ENCODE measurements at regions not wholly inside any gene's neighbourhood (a gene's known extent, or its start where the extent isn't known, plus 50 kb on each side); places are given as distances from the start of the nearest gene placed in this dataset.
"Not testable (repeated sequence)": the region's sequence is repeated elsewhere in the genome, so short reads cannot be mapped to it uniquely, and the experiment has no call there.

- DNase-seq (ENCODE audit: low read depth in 2 of 2) = not testable (repeated sequence)
Measured at GRCh38 chr16:58992755-58993154, 258.6 kb upstream of the GOT2 start.

GRCh38 chr16:58983181-58983965 lies 249.3 kb upstream of the GOT2 start:
- DNase-seq (ENCODE audit: low read depth in 2 of 2) = not testable (repeated sequence)

- DNase-seq (ENCODE audit: low read depth in 2 of 2) = no peak
Measured at GRCh38 chr16:58970775-58971174, 236.7 kb upstream of the GOT2 start.

GRCh38 chr16:58963479-58963878 lies 229.4 kb upstream of the GOT2 start:
- DNase-seq (ENCODE audit: low read depth in 2 of 2) = no peak

DNA sequence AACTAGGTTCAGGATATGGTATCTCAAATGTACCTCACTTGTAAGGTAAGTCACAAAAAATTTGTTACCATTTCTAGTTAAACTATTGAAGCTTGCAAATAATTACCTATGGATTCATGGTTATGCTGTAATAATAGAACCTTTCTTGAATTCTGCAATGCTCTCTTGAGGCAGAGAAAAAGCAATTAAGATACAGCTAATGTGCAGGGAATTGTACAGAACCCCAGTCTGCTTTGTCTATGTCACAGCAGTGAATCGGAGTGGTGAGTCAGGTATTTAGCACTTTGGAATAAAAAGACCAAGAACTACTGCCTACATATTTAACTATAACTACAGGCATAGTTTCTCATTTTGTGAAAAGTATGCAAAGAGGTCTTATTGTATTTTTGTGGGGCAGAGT lies 228.7 kb upstream of the GOT2 start:
- DNase-seq (ENCODE audit: low read depth in 2 of 2) = no peak

DNA sequence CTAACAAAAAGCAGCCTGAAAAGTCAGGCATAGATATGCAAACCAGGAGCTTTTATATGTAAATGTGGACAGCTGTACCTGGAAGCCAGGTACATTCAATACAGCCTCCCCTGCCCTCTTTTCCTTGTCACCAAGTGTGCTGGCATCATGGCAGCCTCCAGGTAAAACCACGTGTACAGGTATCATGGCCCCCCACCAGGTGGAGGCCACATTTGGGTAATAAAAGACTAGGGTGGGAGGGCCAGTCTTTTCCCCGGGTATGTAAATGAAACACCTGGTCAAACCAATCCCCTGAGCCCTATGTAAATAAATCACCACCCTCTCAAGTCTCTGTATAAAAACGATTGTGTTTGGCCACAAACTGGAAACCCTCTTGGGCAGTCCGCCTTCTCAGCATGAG lies 226.4 kb upstream of the GOT2 start:
- no peak for DNase-seq (ENCODE audit: low read depth in 2 of 2)

DNA sequence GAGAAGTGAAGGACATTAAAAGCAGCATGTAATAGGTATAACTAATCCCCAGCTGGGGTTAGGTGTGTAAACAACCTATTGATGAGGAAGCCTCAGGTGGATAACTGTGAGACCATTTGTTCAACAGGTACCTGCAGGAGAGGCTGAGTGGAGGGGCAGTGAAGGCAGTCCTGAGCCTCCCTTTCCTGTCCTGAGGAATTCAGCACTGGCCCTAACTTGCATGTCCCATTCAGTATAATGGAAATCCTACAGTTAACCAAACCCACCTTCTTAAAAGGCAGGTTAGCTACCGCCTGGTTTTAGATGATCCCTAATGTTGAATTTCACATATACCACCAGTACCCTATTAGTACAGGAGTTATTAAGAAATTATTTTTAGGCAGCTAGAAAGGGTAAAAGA lies 225.9 kb upstream of the GOT2 start:
- no peak for DNase-seq (ENCODE audit: low read depth in 2 of 2)

GRCh38 chr16:58958749-58959148 lies 224.6 kb upstream of the GOT2 start:
- no peak for DNase-seq (ENCODE audit: low read depth in 2 of 2)

DNA sequence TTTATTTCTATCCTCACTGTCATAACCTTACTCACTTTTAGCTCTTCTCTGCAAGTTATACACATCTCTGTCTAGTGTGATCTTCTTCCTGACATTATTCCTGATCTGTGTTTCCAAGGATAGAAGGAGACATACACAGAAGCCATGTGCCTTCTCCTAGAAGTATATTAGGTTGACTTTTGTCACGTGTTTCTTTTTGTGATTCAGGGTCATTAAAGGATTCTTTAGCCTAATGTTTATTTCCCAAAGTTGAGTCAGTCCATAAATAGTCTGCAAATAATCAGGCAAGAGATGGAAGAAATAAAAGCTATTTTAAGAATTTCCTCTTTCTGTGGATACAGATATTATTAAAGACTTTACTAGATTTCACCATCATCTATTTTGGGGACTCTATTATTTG lies 214.1 kb upstream of the GOT2 start:
- no peak for DNase-seq (ENCODE audit: low read depth in 2 of 2)

- no peak for DNase-seq (ENCODE audit: low read depth in 2 of 2)
Measured at GRCh38 chr16:58940609-58941008, 206.5 kb upstream of the GOT2 start.

GRCh38 chr16:58938811-58939210 lies 204.7 kb upstream of the GOT2 start:
- DNase-seq (ENCODE audit: low read depth in 2 of 2) = no peak

GRCh38 chr16:58937661-58938060 lies 203.5 kb upstream of the GOT2 start:
- DNase-seq (ENCODE audit: low read depth in 2 of 2) = no peak

- no peak for DNase-seq (ENCODE audit: low read depth in 2 of 2)
Measured at GRCh38 chr16:58933186-58933585, 199.1 kb upstream of the GOT2 start.

DNA sequence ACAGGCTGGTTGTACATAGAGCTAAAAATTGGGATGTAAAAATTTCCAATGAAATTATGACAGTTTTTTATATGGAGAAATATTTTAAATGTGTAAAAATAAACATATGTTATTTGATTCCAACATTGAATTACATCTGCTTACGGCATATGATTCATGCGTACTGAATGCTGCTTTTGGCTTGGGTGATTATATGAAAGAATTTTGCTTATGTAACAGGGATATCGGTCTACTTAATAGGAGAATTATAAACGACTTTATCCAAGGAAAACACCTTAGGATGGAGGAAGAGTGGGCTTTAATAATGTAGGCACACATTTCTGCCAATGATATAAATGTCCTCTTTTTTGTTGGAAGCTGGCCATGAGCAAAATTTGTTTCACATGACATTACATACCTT lies 197.3 kb upstream of the GOT2 start:
- no peak for DNase-seq (ENCODE audit: low read depth in 2 of 2)

- DNase-seq (ENCODE audit: low read depth in 2 of 2) = no peak
Measured at GRCh38 chr16:58923094-58923493, 189.0 kb upstream of the GOT2 start.

GRCh38 chr16:58913456-58913855 lies 179.3 kb upstream of the GOT2 start:
- DNase-seq (ENCODE audit: low read depth in 2 of 2) = no peak

- no peak for DNase-seq (ENCODE audit: low read depth in 2 of 2)
Measured at GRCh38 chr16:58912571-58912970, 178.5 kb upstream of the GOT2 start.

DNA sequence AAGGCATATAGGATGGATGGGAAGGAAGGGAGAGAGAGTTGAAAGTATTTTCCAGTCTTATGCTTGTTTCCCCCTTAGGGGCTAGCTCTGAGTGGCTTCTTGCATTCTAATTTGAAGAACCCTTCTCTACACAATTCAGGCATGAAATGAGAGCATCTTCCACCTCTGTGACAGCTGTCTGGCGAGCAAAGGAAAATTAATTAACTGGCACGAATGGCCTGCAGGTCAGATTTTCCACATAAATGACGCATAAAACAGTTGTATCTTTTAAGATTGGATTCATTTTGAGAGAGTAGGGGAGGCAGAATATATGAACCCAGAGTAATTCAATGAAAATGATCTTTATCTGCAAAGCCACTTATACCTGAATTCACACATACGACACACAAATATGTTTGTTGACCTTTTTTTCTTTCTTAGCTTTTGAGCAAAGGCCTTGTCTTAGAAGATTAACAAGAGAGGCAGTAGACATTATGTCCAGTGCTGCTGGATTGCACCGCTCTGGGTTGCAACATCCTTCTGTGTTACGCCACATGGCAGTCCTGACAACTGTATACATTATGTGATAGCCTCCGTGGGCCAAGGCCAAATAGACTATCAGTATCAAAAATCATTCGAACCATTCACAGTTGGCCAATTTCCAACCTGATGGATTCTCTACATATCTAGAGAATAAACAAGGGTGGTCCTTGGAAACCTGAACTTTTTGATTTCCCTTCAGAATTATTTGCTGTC lies 173.0 kb upstream of the GOT2 start:
- no peak for DNase-seq (ENCODE audit: low read depth in 2 of 2)

GRCh38 chr16:58904291-58904690 lies 170.2 kb upstream of the GOT2 start:
- DNase-seq (ENCODE audit: low read depth in 2 of 2) = no peak

DNA sequence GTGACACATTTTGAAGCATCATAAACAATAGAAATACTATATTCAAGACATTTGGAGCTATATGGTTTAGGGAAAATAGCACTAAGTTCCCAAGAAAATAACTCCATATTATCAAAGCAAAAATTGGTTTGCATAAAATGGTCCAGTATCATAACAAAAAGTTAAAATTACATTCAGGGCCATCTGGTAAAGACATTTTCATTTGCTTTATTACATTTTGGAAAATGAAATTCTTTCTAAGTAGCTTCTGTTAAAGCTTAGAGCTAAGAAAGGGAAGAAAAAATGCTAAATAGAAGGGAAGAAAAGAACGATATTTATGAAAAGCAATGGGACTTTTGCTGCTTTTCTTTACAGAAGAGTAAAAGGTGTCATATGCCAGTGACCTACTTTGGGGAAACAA lies 155.4 kb upstream of the GOT2 start:
- no peak for DNase-seq (ENCODE audit: low read depth in 2 of 2)

- no peak for DNase-seq (ENCODE audit: low read depth in 2 of 2)
Measured at GRCh38 chr16:58885528-58886170, 151.5 kb upstream of the GOT2 start.

DNA sequence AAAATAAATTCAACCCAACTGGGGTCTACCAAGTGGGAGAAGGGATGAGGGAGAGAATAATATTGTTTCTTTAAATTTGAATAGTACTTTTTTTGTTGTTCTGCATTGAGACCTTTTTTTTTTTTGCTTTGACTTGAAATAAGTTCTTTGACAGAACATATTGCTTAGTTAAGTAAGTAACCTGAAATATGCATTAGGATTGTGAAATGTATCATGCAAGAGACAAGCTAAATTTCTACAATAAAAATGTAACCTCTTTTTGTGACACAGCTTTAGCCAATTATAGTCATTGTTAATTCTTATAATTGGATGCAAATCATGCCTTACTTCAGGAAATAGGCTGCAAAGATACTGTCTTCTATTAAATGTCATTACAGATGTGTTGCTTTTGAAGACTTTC lies 150.0 kb upstream of the GOT2 start:
- no peak for DNase-seq (ENCODE audit: low read depth in 2 of 2)

GRCh38 chr16:58883131-58883530 lies 149.0 kb upstream of the GOT2 start:
- DNase-seq (ENCODE audit: low read depth in 2 of 2) = no peak
